ENCODE measurements at regions not wholly inside any gene's neighbourhood (a gene's known extent, or its start where the extent isn't known, plus 50 kb on each side); places are given as distances from the start of the nearest gene placed in this dataset.
A peak's percentile ranks its signal among the peaks of the same experiment; 100 is the strongest.

GRCh38 chr4:166655231-166655630 is 579.1 kb downstream of the SPOCK3 start:
- no peak for DNase-seq

GRCh38 chr4:166655705-166656104 is 578.6 kb downstream of the SPOCK3 start:
- no peak for DNase-seq

- no peak for DNase-seq
These were observed 577.0 kb downstream of the SPOCK3 start for GRCh38 chr4:166657261-166657660.

- no peak for DNase-seq
These were observed 575.7 kb downstream of the SPOCK3 start for GRCh38 chr4:166658585-166658984.

GRCh38 chr4:166662266-166662843 is 571.9 kb downstream of the SPOCK3 start:
- peak; percentile 5 for DNase-seq

GRCh38 chr4:166670341-166670740 is 564.0 kb downstream of the SPOCK3 start:
- no peak for DNase-seq

GRCh38 chr4:166673911-166674310 is 560.4 kb downstream of the SPOCK3 start:
- no peak for DNase-seq

- peak; percentile 71 for DNase-seq
These were observed 558.9 kb downstream of the SPOCK3 start for GRCh38 chr4:166675411-166675810.

GRCh38 chr4:166680796-166681195 is 553.5 kb downstream of the SPOCK3 start:
- no peak for DNase-seq

GRCh38 chr4:166682200-166682599 is 552.1 kb downstream of the SPOCK3 start:
- no peak for DNase-seq

Measured in RPMI8226 (cell line).